GM18519 (cell line): ENCODE measurements at regions not wholly inside any gene's neighbourhood (a gene's known extent, or its start where the extent isn't known, plus 50 kb on each side); places are given as distances from the start of the nearest gene placed in this dataset.

Experiments
- ATAC-seq: cut with Tn5 transposase; IDR thresholded peaks from one replicate; pipeline ENCODE4 v1.9.1; 2021; ENCODE audit warnings: mild to moderate bottlenecking, moderate library complexity; ENCODE audit not compliant: unreplicated experiment, low FRiP score

DNA sequence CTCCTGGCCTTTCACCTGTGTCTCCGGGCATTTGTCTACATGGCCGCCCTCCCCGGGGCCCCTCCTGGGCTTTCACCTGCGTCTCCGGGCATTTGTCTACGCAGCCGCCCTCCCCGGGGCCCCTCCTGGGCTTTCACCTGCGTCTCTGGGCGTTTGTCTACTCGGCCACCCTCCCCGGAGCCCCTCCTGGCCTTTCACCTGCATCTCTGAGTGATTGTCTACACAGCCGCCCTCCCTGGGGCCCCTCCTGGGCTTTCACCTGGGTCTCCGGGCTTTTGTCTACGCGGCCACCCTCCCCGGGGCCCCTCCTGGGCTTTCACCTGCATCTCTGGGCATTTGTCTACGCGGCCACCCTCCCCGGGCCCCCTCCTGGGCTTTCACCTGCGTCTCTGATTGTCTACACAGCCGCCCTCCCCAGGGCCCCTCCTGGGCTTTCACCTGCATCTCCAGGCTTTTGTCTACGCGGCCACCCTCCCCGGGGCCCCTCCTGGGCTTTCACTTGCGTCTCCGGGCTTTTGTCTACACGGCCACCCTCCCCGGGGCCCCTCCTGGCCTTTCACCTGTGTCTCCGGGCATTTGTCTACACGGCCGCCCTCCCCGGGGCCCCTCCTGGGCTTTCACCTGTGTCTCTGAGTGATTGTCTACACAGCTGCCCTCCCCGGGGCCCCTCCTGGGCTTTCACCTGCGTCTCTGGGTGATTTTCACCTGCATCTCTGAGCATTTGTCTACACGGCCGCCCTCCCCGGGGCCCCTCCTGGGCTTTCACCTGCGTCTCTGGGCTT, 68.0 kb upstream of the GALNT9 start:
- ATAC-seq = no peak

DNA sequence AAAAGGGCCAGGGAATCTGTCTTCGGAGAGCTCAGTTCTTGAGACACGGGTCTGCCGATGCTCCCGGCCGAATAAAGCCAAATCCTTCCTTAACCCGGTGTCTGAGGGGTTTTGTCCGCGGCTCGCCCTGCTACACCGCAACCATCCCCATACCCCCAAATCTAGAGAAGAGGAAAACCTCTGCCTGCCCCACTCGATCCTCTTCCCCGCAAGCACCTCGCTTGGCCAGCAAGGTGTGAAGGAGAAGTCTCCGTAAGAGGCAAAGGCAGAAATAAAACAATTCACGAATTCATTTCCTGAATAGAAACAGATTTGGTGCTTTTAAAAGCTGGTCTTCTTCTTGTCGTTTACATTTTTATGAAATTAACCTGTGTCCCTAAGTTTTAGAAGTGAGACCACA, 67.3 kb upstream of the GALNT9 start:
- no peak for ATAC-seq

DNA sequence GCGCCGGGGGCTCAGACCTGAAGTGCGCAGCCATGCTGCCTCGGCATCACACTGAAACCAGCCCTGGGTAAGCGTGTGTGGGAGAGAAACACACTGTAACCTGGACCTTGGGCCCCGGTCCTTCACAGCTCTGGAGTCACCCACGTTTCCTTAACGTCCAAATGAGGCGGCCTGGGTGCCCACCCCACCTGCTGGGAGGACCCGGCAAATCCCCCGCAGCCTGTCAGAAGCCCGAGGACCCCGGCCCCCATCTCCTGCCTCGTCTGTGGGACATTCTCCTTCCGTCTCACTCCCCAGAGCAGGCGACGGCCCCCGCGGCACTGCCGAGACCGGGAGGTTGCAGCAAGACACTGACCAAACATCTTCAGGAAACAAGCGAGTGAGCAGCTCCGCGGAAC, 66.5 kb upstream of the GALNT9 start:
- ATAC-seq = no peak

DNA sequence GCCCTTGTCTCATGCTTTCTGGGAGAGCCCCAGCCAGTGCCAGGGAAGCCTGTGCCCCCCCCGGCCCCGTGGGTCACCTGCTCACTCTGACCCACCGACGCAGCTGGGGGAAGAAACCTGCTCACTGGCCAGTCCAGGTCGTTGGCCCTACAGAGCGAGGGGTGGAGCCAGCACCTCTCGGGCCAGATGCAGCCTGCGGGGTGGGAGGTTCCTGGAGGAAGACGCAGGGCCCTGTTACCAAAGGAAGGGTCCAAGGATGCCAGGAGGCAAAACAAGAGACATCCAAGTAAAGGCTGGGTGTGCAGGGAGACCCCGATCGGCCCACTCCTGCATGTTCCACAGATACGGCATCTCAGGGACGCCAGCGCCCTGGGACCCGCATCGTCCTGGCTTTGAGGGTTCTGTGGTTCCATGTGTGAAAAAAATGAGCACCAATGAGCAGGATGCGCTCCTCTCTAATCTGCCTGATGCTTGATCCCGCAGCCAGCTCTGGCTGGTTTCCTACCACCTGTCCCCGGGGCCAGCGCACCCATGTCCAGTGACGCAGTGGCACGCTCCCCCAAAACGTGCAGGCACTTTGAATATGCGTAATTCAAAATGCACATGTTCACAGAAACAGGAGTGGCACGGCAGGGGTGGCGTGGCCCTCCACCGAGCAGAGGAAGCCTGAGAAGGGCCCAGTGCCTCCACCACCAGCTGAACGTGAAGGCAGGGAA, 66.0 kb upstream of the GALNT9 start:
- ATAC-seq = no peak

DNA sequence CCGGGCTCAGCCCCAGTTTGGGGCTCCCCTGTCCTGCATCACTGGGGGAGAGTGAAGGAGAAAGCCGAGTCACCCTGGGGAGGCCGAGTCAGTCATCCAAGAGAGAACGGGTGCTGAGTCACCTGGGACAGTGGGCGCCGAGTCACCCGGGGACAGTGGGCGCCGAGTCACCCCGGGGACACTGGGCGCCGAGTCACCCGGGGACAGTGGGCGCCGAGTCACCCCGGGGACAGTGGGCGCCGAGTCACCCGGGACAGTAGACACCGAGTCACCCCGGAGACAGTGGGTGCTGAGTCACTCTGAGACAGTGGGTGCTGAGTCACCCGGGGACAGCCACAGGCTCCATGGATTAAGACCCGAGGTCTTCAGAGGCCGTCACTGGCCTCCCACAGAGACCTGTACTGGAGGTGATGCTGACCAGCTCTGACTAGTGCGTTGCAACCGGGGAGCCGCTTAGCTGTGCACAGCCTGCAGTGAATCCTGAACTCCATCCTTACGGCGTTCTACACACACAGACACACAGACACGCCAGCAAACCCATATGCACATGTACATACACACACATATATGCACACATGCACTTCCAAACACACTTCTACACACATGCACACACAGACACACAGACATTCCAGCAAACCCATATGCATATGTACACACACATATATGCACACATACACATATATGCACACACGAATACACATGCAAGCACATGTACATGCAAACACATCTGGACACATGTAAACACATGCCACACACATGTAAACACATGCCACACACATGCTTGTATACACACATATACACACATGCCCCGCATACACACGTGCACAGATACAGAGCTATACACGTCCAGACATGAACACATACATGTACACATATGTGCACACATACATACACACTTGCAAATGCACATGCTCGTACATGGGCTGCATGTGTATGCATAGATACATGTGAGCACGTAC, 64.9 kb upstream of the GALNT9 start:
- ATAC-seq = no peak

DNA sequence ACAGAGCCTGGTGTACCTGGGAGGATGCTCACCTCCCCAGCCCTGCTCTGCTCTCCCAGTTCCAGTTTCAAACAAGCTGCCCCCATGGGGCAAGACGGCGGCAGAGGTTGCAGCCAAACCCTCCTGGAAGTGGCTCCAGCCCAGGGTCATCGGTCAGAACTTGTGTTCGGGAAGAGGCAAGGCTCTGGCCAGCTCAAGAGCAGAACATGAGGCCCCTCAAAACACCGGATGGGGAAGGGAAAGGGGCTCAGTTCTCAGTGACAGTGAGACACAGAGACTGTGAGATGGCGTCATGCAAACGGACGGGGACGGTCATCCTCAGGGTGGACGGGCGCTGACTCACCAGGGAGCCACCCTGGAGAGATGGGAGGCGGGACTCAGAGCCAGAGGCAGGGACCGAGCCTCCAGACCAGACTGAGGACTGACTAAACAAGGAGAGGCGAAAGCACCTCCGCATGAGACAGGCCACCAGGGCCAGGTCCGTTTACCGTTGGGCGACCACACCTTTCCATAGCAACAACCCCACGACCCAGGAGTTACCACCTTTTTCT, 63.9 kb upstream of the GALNT9 start:
- no peak for ATAC-seq

DNA sequence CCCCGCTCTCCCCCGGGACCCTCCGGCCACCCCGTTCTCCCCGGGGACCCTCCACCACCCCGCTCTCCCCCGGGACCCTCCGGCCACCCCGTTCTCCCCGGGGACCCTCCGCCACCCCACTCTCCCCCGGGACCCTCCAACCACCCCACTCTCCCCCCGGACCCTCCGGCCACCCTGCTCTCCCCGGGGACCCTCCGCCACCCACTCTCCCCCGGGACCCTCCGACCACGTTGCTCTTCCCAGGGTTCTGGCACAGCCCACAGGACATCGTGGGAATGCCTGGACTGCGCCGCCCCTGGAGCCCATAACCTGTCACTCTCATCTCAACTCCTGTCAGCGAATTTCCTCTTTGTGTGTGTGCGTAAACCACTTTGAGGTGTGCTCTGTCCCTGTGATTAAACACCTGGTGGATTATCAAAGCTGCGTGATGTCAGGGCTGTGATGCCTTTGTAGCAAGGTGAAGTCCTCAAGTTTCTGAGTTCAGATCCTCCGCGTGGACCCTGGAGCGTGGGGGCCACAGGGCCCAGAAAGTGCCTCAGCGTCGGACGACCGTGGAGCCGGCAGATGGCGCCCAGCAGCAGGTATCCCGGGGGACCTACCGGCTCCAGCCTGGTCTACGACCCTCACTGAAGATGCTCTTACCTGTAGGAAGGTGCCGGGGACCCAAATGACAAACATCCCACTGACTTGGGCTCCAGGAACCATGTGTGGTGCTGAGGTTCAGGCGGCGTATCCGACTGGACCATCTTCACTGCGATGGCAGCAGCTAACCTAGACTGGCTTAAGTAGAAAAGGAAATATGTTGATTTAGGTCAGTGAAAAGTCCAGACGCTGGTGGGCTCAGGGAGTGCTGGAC, 63.2 kb upstream of the GALNT9 start:
- ATAC-seq = no peak

DNA sequence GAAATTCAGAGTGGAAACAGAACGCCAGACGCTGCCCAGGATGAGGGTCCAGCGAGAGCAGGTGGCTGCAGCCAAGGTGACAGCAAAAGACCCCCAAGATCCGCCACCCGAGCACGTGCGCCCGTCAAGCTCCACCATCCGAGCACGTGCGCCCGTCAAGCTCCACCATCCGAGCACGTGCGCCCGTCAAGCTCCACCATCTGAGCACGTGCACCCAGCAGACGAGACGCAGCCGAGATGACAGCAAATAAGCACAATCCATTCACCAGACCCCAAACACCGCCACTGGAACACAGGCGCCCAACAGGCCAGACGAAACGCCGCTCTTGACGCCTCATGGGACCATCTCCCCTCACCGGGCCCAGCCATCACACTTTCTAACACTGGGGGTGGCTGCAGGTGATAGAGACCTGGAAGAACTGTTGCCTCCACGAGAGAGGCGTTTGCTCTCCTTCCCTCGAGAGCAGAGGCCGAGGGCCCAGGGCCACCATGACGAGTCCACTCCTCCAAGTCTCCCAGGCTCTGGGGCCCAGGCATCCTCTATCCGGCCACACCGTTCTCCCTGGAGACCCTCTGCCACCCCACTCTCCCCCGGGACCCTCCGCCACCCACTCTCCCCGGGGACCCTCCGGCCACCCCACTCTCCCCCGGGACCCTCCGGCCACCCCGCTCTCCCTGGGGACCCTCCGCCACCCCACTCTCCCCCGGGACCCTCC, 62.1 kb upstream of the GALNT9 start:
- no peak for ATAC-seq

DNA sequence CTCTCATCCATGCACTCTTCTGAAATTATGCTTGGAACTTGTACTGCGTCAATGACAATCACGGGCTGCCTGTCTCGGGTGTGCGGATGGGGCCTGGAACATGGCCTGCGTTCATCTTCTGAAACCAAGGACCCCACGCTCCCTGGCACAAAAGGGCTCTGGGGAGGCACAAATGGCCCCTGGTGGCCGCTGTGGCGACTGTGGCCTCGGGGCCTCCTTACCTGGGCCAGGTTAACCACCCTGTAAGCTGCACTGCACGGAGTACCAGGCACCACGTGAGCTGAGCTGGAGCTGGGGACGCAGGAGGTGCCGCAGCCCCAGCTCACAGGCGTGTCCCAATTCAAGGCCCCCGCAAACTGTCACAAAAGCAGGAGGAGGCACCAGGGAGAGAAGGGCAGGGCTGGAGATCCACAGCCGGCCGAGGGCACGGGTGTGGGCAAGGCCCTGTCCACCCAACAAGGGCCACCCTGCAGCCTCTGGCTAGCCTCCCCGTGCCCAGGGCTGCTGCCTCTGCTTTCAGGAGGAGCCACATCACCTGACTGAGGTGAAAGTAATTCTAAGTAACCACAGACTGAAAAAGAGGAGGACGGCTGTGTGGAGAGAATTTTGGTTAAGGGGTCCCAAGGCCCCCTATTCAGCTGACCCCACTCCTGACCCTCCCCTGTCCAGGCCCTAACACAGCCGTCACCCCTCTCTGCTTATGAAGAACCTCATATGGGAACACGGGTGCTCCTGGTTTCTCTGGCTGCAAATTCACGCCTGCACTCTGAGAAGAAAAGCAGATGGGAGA, 61.1 kb upstream of the GALNT9 start:
- ATAC-seq = no peak

DNA sequence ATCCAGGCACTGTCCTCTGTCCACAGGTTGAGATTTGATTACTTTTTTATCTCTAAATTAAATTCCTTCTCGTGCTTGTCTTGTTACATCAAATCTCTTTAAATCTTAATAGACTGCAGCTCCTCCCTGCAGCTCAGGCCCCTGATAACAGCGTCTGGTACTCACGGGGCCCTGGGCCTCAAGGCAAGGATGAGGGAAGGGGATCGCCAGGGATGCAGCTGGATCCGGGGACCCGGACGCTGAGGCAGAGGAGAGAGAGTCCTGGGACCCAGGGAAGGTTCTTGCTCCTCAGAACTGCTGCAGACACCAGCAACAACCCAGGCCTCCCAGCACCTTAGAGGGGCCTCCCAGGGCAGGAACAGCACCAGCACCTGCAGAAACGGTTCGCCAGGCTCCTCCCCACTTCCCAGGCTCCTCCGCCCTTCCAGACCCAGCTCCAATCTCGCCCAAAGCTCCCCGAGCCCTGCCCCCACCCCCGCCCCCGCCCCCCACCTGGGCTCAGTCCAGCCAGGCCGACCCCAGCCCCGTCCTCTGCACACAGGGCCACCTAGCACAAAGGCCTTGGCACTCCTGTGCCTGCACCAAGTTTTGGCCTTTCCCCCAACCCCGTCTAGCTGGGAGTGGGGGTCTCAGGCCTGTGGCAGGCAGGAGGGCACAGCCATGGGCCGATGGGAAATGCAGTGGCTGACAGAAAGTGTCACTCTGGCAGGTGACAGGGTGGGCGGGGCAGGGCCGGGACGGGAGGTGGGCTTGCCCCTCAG, 60.3 kb upstream of the GALNT9 start:
- no peak for ATAC-seq

DNA sequence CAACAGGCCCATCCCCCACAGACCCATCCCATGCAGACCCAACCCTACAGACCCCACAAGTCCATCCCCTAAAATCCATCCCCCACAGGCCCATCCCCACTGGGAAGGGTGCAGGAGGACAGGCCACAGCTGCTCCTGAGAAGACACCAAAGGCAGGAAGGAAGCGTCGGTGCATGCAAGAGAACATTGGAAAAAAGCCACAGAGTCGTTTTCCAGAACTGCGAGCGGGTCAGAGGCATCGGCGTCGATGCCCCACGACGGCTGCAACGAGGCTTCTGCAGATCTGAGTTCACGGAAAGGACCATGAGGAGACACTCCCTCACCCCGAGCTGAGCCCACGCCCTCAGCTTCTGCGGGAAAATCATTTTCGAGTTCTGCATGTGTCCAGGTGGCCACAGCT, 59.6 kb upstream of the GALNT9 start:
- ATAC-seq = no peak

DNA sequence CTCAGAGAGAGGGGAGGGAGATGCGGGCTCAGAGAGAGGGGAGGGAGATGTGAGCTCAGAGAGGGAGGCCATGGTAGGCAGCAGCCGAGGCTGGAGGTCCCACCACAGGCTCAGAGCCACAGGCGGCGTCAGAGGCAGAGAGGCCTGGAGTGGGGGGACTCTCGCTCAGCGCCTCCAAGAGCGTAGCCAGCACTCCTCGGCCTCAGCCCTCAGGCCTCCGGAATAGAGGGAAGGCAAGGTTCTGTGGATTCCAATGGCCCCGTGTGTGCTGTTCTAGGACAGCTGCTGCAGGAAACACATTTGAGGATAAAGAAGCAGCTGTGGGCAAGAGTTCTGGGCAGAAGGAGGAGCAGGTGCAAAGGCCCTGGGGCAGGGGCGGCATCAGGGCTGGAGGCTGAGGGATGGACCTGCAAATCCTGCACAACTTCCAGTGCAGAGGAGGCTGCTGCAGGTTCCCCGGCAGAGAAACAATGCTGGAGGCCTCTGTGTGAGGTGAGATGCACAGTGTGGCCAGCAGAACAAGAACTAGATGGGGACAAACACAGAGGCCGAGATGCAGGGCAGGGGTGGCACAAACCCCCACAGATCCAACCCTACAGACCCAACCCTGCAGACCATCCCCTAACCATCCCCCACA, 59.1 kb upstream of the GALNT9 start:
- no peak for ATAC-seq

DNA sequence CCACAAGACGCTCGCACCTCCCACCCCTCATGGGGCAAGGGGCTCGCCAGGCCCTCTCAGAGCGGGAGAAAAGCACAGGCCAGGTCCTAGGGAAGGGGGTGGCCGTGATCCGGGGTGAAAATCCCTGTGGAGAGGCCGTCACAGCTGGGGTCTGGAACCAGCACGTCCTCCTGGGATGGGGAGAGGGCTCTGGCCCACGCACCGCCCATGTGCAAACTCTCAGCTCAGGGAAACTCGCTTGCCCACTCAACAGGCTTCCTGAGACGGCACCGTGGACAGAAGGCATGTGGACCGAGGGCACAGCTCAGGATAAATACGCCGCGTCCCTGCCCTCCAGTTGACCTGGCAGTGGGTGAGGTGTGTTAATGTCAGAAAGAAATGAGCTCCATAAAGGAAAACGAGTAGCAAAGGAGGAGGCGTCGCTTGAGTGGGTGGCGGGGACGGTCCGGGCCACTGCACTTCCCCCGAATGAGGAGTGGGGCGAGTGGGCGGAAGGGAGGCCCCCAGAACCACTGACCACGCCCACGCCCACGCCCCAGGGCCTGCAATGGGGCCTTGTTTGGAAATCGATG, 57.6 kb upstream of the GALNT9 start:
- ATAC-seq = no peak

DNA sequence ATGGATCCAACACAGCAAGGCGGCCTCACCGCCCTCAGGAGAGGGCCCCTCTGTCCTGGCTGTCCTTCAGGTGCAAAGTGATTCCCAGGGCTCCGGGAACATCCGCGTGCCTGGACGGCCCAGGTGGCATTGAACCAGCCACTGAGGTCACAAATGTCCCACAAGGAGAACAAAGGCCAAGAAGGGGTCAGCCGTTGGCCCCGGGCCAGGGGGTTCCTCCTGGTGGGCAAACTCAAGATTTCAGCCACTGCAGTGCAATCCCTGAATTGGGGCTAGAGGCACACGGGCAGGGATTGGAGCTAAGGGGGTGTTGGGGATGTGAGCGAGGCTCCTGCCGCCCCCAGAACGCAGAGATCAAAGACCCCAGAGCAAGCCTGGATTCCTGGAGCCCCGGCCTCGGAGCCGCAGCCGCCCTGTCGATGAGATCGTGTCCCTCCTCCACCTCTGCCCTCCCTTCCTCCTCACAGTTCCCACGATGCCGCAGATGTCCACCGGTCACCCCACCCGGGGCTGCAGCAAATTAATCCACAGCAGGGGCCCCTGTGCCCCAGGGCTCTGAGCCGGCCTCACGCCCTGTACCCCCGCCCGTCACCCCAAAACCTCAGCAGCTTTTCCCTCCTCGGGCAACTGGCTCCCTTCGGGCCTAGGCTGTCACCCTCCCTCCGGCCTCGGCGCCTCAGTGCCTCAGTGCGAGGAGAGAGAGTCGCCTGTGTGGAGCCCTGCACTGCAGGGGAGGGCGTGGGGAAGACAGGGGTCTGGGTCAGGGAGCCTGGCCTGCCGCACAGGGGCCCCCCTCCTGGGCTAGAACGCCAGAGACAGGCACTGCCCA, 56.7 kb upstream of the GALNT9 start:
- no peak for ATAC-seq

DNA sequence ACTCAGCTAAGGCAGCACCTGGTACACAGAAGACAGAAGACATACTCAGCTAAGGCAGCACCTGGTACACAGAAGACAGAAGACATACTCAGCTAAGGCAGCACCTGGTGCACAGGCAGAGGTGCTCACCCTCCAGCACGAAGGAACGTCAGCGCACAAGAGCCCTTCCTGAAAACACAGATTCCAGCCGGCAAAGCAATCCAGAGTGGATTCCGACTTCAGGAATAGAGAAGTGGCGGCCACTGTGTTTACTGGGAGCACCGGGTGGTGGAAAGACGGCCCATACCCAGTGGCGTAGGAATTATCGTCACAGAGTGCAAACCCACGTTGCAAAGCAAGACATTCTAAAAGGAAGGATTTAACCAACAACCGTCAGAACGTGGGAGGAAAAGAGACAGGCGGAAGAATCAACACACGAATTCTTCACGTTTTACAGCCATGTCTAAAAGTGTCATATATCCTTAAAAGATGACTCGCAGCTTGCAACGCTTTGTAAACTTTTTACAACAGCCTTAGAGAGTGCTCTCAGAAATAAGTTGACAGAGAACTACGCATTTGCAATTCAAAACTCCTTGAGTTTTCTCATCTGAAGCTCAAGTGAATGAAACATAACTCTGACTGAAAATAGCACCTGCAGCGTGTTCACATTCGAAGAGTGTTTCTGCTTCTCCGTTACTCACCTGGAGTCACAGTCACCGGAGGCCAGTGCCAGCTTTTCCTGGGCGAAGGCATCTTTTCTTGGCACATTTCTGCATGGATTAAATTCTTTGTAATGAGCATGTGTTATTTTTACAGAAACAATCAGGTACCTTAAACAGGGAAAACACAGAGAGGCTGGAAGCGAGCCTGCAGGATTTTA, 55.8 kb upstream of the GALNT9 start:
- no peak for ATAC-seq
